Lung (tissue), 11 donors: ENCODE measurements at regions not wholly inside any gene's neighbourhood (a gene's known extent, or its start where the extent isn't known, plus 50 kb on each side); places are given as distances from the start of the nearest gene placed in this dataset.

ENCODE experiments used
- ATAC-seq: fragments of 200-7000 bp; cut with Tn5 transposase; one replicate; pipeline ENCODE4 v1.9.1; 2020; ENCODE audit warnings: moderate number of reproducible peaks; ENCODE audit not compliant: insufficient read depth, low FRiP score
- DNase-seq, 3 donors: peaks; one replicate each; pipeline ENCODE4 v3.0.0-alpha.2; 2013 to 2017
- H3K27ac ChIP-seq, 2 donors: one replicate each; pipeline ENCODE4 v1.5.1; 2013; ENCODE audit warnings: mild to moderate bottlenecking in 2 of 2, moderate library complexity in 2 of 2, control low read depth in 1 of 2, inconsistent platforms in 1 of 2, low read depth in 1 of 2, low read length in 1 of 2
- H3K27me3 ChIP-seq, 3 donors: one replicate each; pipeline ENCODE4 v1.5.1; 2013; ENCODE audit warnings: low read length in 2 of 3; ENCODE audit not compliant: control insufficient read depth in 3 of 3, insufficient read depth in 3 of 3
- H3K36me3 ChIP-seq, 4 donors: one replicate each; pipeline ENCODE4 v1.5.1; 2013; ENCODE audit warnings: low read length in 4 of 4, mild to moderate bottlenecking in 1 of 4, moderate library complexity in 1 of 4; ENCODE audit not compliant: control insufficient read depth in 4 of 4, insufficient read depth in 4 of 4
- H3K4me1 ChIP-seq, 5 donors: one replicate each; pipeline ENCODE4 v1.5.1; 2013; ENCODE audit warnings: low read length in 5 of 5, mild to moderate bottlenecking in 2 of 5, moderate library complexity in 1 of 5; ENCODE audit not compliant: control insufficient read depth in 5 of 5, insufficient read depth in 5 of 5
- H3K4me3 ChIP-seq: one replicate; pipeline ENCODE4 v1.5.1; 2013; ENCODE audit warnings: mild to moderate bottlenecking, control low read depth, moderate library complexity
- H3K9ac ChIP-seq, 2 donors: one replicate each; pipeline ENCODE4 v1.5.1; 2013; ENCODE audit warnings: low read length in 2 of 2, control low read depth in 1 of 2; ENCODE audit not compliant: insufficient read depth in 1 of 2
- H3K9me3 ChIP-seq, 4 donors: one replicate each; pipeline ENCODE4 v1.5.1; 2013; ENCODE audit warnings: low read length in 3 of 4, mild to moderate bottlenecking in 1 of 4, moderate library complexity in 1 of 4; ENCODE audit not compliant: control insufficient read depth in 4 of 4, insufficient read depth in 3 of 4
- CTCF ChIP-seq: IDR thresholded peaks from 2 replicates; pipeline ENCODE4 v1.5.1; 2012; ENCODE audit warnings: mild to moderate bottlenecking; ENCODE audit errors: control extremely low read depth, extremely low read depth
- WGBS, 2 donors: extraction: QIAGEN DNeasy Blood & Tissue Kit; methylation state at CpG; one replicate each; pipeline ENCODE4 v1.1.7; 2013; 5-methylcytosine and 5-hydroxymethylcytosine counted together
- donor health status: control.
- donor health status: control.
- donor health status: Bipolar disorder and iron deficiency.
- donor health status: healthy.
- donor health status: DM: yes; HTN: yes; CAD: no.

GRCh38 chr7:46928719-46929118 lies 653.2 kb downstream of the TNS3 start:
- 56 to 57% methylated on average over 4 of the region's 4 CpGs for WGBS, 2 donors
- Histone ChIP-seq H3K4me1 (peaks cover 0 to 30% (median 10%) of the 10 kb centered on the region in 5 donors), H3K4me3 (no peak overlapping the region), H3K9ac (no peak overlapping the region), H3K36me3 (no peaks in the 10 kb centered on the region), H3K9me3 (no peaks in the 10 kb centered on the region), H3K27ac (no peak overlapping the region), H3K27me3 (no peaks in the 10 kb centered on the region)
- ATAC-seq: no peak
- peak in 1 of 3 donors; percentile 17 for DNase-seq
- TF ChIP-seq CTCF: no peak

- no peak for TF ChIP-seq CTCF
- DNase-seq: peak in 2 of 3 donors; percentile 14 to 30
- Histone ChIP-seq H3K4me1 (peaks cover 0 to 17% (median 4%) of the 10 kb centered on the region in 5 donors), H3K4me3 (no peak overlapping the region), H3K9ac (no peak overlapping the region), H3K27ac (no peak overlapping the region), H3K36me3 (no peaks in the 10 kb centered on the region), H3K27me3 (no peaks in the 10 kb centered on the region), H3K9me3 (no peaks in the 10 kb centered on the region)
- WGBS, 2 donors: 77 to 90% methylated on average over 4 of the region's 4 CpGs
- ATAC-seq: no peak
Observed at GRCh38 chr7:46927131-46927810, 654.6 kb downstream of the TNS3 start.

GRCh38 chr7:46916581-46916980 lies 665.3 kb downstream of the TNS3 start:
- no peaks in the 10 kb centered on the region for H3K27me3 ChIP-seq
- no peak overlapping the region for H3K9ac ChIP-seq
- DNase-seq (no peak), ATAC-seq (no peak)
- H3K4me3 ChIP-seq: no peak overlapping the region
- 57 to 61% methylated on average over 2 of the region's 2 CpGs for WGBS, 2 donors
- H3K4me1 ChIP-seq: no peaks in the 10 kb centered on the region
- no peaks in the 10 kb centered on the region for H3K9me3 ChIP-seq
- H3K27ac ChIP-seq: no peak overlapping the region
- H3K36me3 ChIP-seq: no peaks in the 10 kb centered on the region
- TF ChIP-seq CTCF: no peak

- Histone ChIP-seq H3K4me1 (no peaks in the 10 kb centered on the region), H3K9ac (no peak overlapping the region), H3K27ac (no peak overlapping the region), H3K27me3 (no peaks in the 10 kb centered on the region), H3K36me3 (no peaks in the 10 kb centered on the region), H3K9me3 (no peaks in the 10 kb centered on the region), H3K4me3 (no peak overlapping the region)
- TF ChIP-seq CTCF: no peak
- DNase-seq (no peak), ATAC-seq (no peak)
- 62 to 74% methylated on average over 2 of the region's 2 CpGs for WGBS, 2 donors
Observed at GRCh38 chr7:46912692-46913091, 669.2 kb downstream of the TNS3 start.
